Breast epithelium (tissue), 4 donors: ENCODE measurements at regions not wholly inside any gene's neighbourhood (a gene's known extent, or its start where the extent isn't known, plus 50 kb on each side); places are given as distances from the start of the nearest gene placed in this dataset.
A peak's percentile ranks its signal among the peaks of the same experiment; 100 is the strongest.
"Not testable (repeated sequence)": the region's sequence is repeated elsewhere in the genome, so short reads cannot be mapped to it uniquely, and the experiment has no call there.

ENCODE experiments used
- DNase-seq, 2 donors: peaks; one replicate each; pipeline ENCODE4 v3.0.0-alpha.2; 2019; ENCODE audit warnings: low spot score in 2 of 2
- H3K27ac ChIP-seq, 2 donors: fragments of 200-600 bp; sonication (generic) in 1 of 2; one replicate each; pipeline ENCODE4 v1.5.1; 2016 to 2019; ENCODE audit warnings: mild to moderate bottlenecking in 1 of 2
- H3K27me3 ChIP-seq, 2 donors: fragments of 200-600 bp; sonication (generic) in 1 of 2; one replicate each; pipeline versions ENCODE4 v1.5.1 to v1.6.0; 2017 to 2019; ENCODE audit warnings: control low read depth in 1 of 2, mild to moderate bottlenecking in 1 of 2
- H3K36me3 ChIP-seq: fragments of 200-600 bp; one replicate; pipeline ENCODE4 v1.5.1; 2019
- H3K4me1 ChIP-seq, 2 donors: fragments of 200-600 bp; sonication (generic); one replicate each; pipeline ENCODE4 v1.5.1; 2016 to 2019; ENCODE audit warnings: control low read depth in 1 of 2
- H3K4me3 ChIP-seq, 3 donors: fragments of 200-600 bp; sonication (generic); 1 replicate in 2 of 3; 2 replicates in 1 of 3; pipeline ENCODE4 v1.5.1; 2016 to 2019; ENCODE audit warnings: mild to moderate bottlenecking in 3 of 3, moderate library complexity in 2 of 3
- H3K9me3 ChIP-seq, 2 donors: fragments of 200-600 bp; sonication (generic) in 1 of 2; one replicate each; pipeline ENCODE4 v1.5.1; 2016 to 2019; ENCODE audit warnings: control low read depth in 1 of 2
- POLR2A ChIP-seq: fragments of 450-650 bp; IDR thresholded peaks from one replicate; pipeline ENCODE4 v1.6.1; 2016; ENCODE audit warnings: antibody characterized with exemption, mild to moderate bottlenecking, moderate library complexity
- POLR2AphosphoS5 ChIP-seq, 3 donors: sonication (generic); formaldehyde crosslinking; IDR thresholded peaks; one replicate each; pipeline ENCODE4 v1.6.1; 2017; ENCODE audit warnings: antibody characterized with exemption in 3 of 3
- intact Hi-C: fragments of 100-400 bp; cut with DNase I; formaldehyde crosslinking; loops from one replicate; pipeline ENCODE4 v1.15.1; 2023; ENCODE audit warnings: low total_unique reads
- TF ChIP-seq, protein P1 (sequence below), 3 donors: fragments of 450-650 bp; IDR thresholded peaks; one replicate each; pipeline ENCODE4 v1.5.1; 2016 to 2017; ENCODE audit warnings: antibody characterized with exemption in 3 of 3, mild to moderate bottlenecking in 3 of 3, moderate library complexity in 3 of 3

DNA sequence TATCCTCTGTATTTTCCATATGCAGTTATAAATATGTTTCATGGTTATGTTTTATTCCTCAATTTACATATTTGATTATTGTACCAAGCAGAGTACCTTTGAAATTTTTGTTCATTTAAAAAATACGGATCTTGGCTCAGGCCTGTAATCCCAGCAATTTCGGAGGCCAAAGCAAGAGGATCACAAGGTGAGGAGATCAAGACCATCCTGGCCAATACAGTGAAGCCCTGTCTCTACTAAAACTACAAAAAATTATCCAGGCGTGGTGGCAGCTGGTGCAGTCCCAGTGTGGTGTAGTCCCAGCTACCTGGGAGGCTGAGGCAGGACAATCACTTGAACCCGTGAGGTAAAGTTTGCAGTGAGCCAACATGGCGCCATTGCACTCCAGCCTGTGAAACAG lies 251.2 kb upstream of the TPTE start:
- H3K4me3 ChIP-seq, H3K4me1 ChIP-seq, H3K9me3 ChIP-seq, H3K27ac ChIP-seq, intact Hi-C loops, H3K36me3 ChIP-seq, DNase-seq, H3K27me3 ChIP-seq: not testable (repeated sequence)

DNA sequence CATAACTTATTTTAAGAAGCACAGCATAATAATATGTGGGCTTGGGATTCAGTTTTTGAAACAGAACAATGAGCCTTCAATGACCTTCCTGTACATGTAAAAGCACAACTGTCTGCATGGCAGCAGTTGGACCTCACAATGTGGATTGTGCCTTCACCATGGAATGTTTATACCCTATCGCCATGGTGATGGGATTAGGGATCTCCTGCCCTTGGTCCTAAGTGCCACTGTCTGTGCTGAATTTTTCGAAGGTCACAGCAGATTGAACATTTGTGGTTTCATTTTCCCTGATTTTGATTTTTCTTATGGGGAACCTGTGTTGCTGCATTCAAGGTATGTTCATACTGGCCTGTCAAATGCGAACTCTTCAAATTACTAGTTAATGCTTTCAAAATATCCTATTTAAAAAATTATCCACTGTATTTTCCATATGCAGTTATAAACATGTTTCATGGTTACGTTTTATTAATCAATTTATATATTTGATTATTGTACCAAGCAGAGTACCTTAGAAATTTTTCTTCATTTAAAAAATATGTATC lies 249.6 kb upstream of the TPTE start:
- H3K27ac ChIP-seq, H3K9me3 ChIP-seq, H3K36me3 ChIP-seq, H3K4me1 ChIP-seq, H3K4me3 ChIP-seq, DNase-seq, H3K27me3 ChIP-seq, intact Hi-C loops: not testable (repeated sequence)

DNA sequence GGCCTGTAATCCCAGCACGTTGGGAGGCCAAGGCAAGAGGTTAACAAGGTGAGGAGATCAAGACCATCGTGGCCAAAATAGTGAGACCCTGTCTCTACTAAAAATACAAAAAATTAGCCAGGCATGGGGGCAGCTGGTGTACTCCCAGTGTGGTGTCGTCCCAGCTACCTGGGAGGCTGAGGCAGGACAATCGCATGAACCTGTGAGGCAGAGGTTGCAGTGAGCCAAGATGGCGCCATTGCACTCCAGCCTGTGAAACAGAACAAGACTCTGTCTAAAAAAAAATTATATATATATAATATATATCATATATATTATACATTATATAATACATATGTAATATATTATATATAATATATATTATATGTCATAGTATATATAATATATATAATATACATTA lies 249.2 kb upstream of the TPTE start:
- no peaks in the 10 kb centered on the region for H3K27me3 ChIP-seq
- no peak for TF ChIP-seq POLR2AphosphoS5 (IDR thresholded peaks at IDR 0.05)
- TF ChIP-seq, protein P1, sequence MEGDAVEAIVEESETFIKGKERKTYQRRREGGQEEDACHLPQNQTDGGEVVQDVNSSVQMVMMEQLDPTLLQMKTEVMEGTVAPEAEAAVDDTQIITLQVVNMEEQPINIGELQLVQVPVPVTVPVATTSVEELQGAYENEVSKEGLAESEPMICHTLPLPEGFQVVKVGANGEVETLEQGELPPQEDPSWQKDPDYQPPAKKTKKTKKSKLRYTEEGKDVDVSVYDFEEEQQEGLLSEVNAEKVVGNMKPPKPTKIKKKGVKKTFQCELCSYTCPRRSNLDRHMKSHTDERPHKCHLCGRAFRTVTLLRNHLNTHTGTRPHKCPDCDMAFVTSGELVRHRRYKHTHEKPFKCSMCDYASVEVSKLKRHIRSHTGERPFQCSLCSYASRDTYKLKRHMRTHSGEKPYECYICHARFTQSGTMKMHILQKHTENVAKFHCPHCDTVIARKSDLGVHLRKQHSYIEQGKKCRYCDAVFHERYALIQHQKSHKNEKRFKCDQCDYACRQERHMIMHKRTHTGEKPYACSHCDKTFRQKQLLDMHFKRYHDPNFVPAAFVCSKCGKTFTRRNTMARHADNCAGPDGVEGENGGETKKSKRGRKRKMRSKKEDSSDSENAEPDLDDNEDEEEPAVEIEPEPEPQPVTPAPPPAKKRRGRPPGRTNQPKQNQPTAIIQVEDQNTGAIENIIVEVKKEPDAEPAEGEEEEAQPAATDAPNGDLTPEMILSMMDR (IDR thresholded peaks at IDR 0.05) = no peak
- no peak for TF ChIP-seq POLR2A
- H3K36me3 ChIP-seq = no peaks in the 10 kb centered on the region
- no peaks in the 10 kb centered on the region for H3K4me1 ChIP-seq
- H3K9me3 ChIP-seq = peaks cover 0 to 7% of the 10 kb centered on the region in 2 donors
- H3K4me3 ChIP-seq = no peak overlapping the region
- H3K27ac ChIP-seq = no peak overlapping the region
- no peak for DNase-seq
- intact Hi-C loops = no loop called here

DNA sequence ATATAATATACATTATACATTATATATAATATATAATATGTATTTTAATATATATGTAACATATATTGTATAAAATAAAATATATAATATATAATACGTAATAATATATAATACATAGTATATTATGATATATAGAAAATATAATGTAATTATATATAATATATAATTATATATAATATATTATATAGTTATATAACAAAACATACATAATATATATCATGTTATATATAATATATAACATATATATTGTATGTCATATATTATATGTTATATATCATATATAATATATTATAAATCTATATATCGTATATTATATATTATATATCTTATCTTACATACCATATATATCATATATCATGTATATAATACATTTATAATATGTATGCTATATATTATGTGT lies 248.2 kb upstream of the TPTE start:
- intact Hi-C loops = no loop called here
- no peaks in the 10 kb centered on the region for H3K27me3 ChIP-seq
- H3K27ac ChIP-seq = no peak overlapping the region
- H3K4me3 ChIP-seq = no peak overlapping the region
- TF ChIP-seq POLR2AphosphoS5 (IDR thresholded peaks at IDR 0.05) (no peak), POLR2A (no peak)
- TF ChIP-seq, protein P1 (IDR thresholded peaks at IDR 0.05) = no peak
- H3K36me3 ChIP-seq = no peaks in the 10 kb centered on the region
- no peak for DNase-seq
- H3K9me3 ChIP-seq = peaks cover 0 to 7% of the 10 kb centered on the region in 2 donors
- H3K4me1 ChIP-seq = no peaks in the 10 kb centered on the region

DNA sequence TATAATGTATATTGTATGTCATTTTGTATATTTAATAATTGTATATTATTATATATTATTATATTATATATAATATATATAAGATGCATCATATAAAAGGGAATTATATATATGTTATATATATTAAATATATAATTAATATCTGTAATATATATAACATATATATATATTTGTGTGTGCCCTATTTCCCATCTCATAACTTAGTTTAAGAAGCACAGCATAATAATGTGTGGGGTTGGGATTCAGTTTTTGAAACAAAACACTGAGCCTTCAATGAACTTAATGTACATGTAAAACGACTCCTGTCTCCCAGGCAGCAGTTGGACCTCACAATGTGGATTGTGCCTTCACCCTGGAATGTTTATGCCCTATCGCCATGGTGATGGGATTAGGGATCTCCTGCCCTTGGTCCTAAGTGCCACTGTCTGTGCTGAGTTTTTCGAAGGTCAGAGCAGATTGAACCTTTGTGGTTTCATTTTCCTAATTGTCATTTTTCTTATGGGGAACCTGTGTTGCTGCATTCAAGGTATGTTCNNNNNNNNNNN lies 247.5 kb upstream of the TPTE start:
- H3K27me3 ChIP-seq, H3K4me3 ChIP-seq, H3K4me1 ChIP-seq, H3K9me3 ChIP-seq, intact Hi-C loops, H3K36me3 ChIP-seq, H3K27ac ChIP-seq: not testable (repeated sequence)
- DNase-seq = peak in 1 of 2 donors; percentile 50
